SK-N-SH (cell line): ENCODE measurements at regions not wholly inside any gene's neighbourhood (a gene's known extent, or its start where the extent isn't known, plus 50 kb on each side); places are given as distances from the start of the nearest gene placed in this dataset.

Experiments
- CTCF ChIA-PET: fragments of 300-600, 350-600 bp; formaldehyde crosslinking; extraction: SDS; loops from one replicate; lab custom pipeline; 2021; lab: Yijun Ruan, JAX
- POLR2A ChIA-PET: fragments of 350-600 bp; sonication (Branson Sonifier 250); formaldehyde crosslinking; extraction: SDS; loops from one replicate; lab custom pipeline; 2020; ENCODE audit warnings: antibody characterized with exemption, inconsistent platforms; lab: Yijun Ruan, JAX
- DNase-seq: peaks from one replicate; pipeline ENCODE4 v3.0.0; 2012
- H2AFZ ChIP-seq: fragments of 200-600 bp; sonication (generic); 2 replicates; pipeline ENCODE4 v1.8.1; 2016; ENCODE audit warnings: antibody characterized with exemption, mild to moderate bottlenecking, low read depth
- H3F3A ChIP-seq: fragments of 200-600 bp; sonication (generic); replicated peaks from 2 replicates; pipeline ENCODE3; 2016; ENCODE audit warnings: antibody characterized with exemption, mild to moderate bottlenecking; ENCODE audit not compliant: insufficient read depth
- H3K27ac ChIP-seq, 2 experiments: fragments of 200-500 bp in 1 of 2; fragments of 200-600 bp in 1 of 2; sonication (Bioruptor generic) in 1 of 2; sonication (generic), shearing (Covaris generic) in 1 of 2; 2 replicates each; pipeline versions ENCODE4 v1.5.1 to v1.6.1; 2014 to 2016; ENCODE audit warnings: low read depth in 2 of 2, inconsistent platforms in 1 of 2, low read length in 1 of 2, mild to moderate bottlenecking in 1 of 2, mixed read lengths in 1 of 2
- H3K27me3 ChIP-seq: fragments of 200-600 bp; sonication (generic), shearing (Covaris generic); 2 replicates; pipeline ENCODE4 v1.6.1; 2016; ENCODE audit warnings: mixed run types; ENCODE audit not compliant: insufficient read depth
- H3K36me3 ChIP-seq, 2 experiments: fragments of 200-500 bp in 1 of 2; fragments of 200-600 bp in 1 of 2; sonication (Bioruptor generic) in 1 of 2; sonication (generic) in 1 of 2; replicated peaks in 1 of 2; 2 replicates each; pipeline versions ENCODE3 to v1.5.1; 2014 to 2016; ENCODE audit warnings: low read length in 1 of 2, mild to moderate bottlenecking in 1 of 2; ENCODE audit not compliant: insufficient read depth in 2 of 2, control insufficient read depth in 1 of 2
- H3K4me1 ChIP-seq, 2 experiments: fragments of 200-500 bp in 1 of 2; fragments of 200-600 bp in 1 of 2; sonication (Bioruptor generic) in 1 of 2; sonication (generic), shearing (Covaris generic) in 1 of 2; 2 replicates each; pipeline versions ENCODE4 v1.5.1 to v1.6.1; 2014 to 2016; ENCODE audit warnings: low read depth in 1 of 2, low read length in 1 of 2, mixed run types in 1 of 2; ENCODE audit not compliant: insufficient read depth in 2 of 2, control insufficient read depth in 1 of 2
- H3K4me2 ChIP-seq: fragments of 200-600 bp; sonication (generic), shearing (Covaris generic); 2 replicates; pipeline ENCODE4 v1.6.1; 2017; ENCODE audit warnings: mixed run types
- H3K4me3 ChIP-seq, 2 experiments: fragments of 200-500 bp in 1 of 2; fragments of 200-600 bp in 1 of 2; sonication (Bioruptor generic) in 1 of 2; sonication (generic), shearing (Covaris generic) in 1 of 2; 2 replicates each; pipeline versions ENCODE4 v1.5.1 to v1.8.1; 2014 to 2016; ENCODE audit warnings: low read depth in 2 of 2, inconsistent platforms in 1 of 2, low read length in 1 of 2, mild to moderate bottlenecking in 1 of 2, mixed read lengths in 1 of 2, moderate library complexity in 1 of 2
- H3K79me2 ChIP-seq: fragments of 200-600 bp; sonication (generic); 2 replicates; pipeline ENCODE4 v1.8.1; 2017; ENCODE audit warnings: mild to moderate bottlenecking; ENCODE audit not compliant: insufficient read depth
- H3K9ac ChIP-seq: fragments of 200-600 bp; sonication (generic); 2 replicates; pipeline ENCODE4 v1.6.1; 2017; ENCODE audit warnings: mixed run types
- H3K9me2 ChIP-seq: fragments of 200-600 bp; sonication (generic); 2 replicates; pipeline ENCODE4 v1.6.1; 2017; ENCODE audit warnings: mixed run types
- H3K9me3 ChIP-seq: fragments of 200-600 bp; sonication (generic); 2 replicates; pipeline ENCODE4 v1.6.1; 2017; ENCODE audit warnings: mixed run types, mild to moderate bottlenecking, moderate library complexity
- H4K20me1 ChIP-seq: fragments of 200-600 bp; sonication (generic); 2 replicates; pipeline ENCODE4 v1.6.1; 2017; ENCODE audit warnings: mild to moderate bottlenecking, mixed run types; ENCODE audit not compliant: insufficient read depth
- CHD2 ChIP-seq: fragments of 150-350 bp; IDR thresholded peaks from 2 replicates; pipeline ENCODE4 v1.6.1; 2018; ENCODE audit warnings: low read length; ENCODE audit not compliant: partially characterized antibody
- ELF1 ChIP-seq: IDR thresholded peaks from 2 replicates; pipeline ENCODE4 v1.4.0; 2012
- FOXJ3 ChIP-seq: sonication (generic); formaldehyde crosslinking; IDR thresholded peaks from 2 replicates; pipeline ENCODE4 v1.5.1; 2020; ENCODE audit warnings: mild to moderate bottlenecking, missing genetic modification reagents
- IRF3 ChIP-seq: fragments of 150-350 bp; IDR thresholded peaks from 2 replicates; pipeline ENCODE4 v1.6.1; 2016; ENCODE audit warnings: mild to moderate bottlenecking, low read depth, low read length
- MAX ChIP-seq: IDR thresholded peaks from 2 replicates; pipeline ENCODE4 v1.4.0; 2012; ENCODE audit warnings: low read depth
- MXI1 ChIP-seq: IDR thresholded peaks from 2 replicates; pipeline ENCODE4 v1.6.1; 2012; ENCODE audit warnings: mild to moderate bottlenecking, low read depth, low read length, improper control_type of control experiment
- NRF1 ChIP-seq: IDR thresholded peaks from 2 replicates; pipeline ENCODE4 v1.6.1; 2012; ENCODE audit warnings: low read depth, mild to moderate bottlenecking, low read length
- POLR2AphosphoS5 ChIP-seq: IDR thresholded peaks from 2 replicates; pipeline ENCODE4 v1.6.1; 2012; ENCODE audit warnings: low read depth, low read length
- TAF1 ChIP-seq: IDR thresholded peaks from 2 replicates; pipeline ENCODE4 v1.6.1; 2012; ENCODE audit warnings: low read depth, mild to moderate bottlenecking, low read length, moderate library complexity, borderline replicate concordance
- TCF12 ChIP-seq: IDR thresholded peaks from 2 replicates; pipeline ENCODE4 v1.4.0; 2012
- TEAD4 ChIP-seq: IDR thresholded peaks from 2 replicates; pipeline ENCODE4 v1.4.0; 2012; ENCODE audit warnings: mild to moderate bottlenecking, borderline replicate concordance; ENCODE audit not compliant: insufficient read depth
- USF2 ChIP-seq: fragments of 150-350 bp; IDR thresholded peaks from 2 replicates; pipeline ENCODE4 v1.6.1; 2017; ENCODE audit warnings: antibody characterized with exemption, low read length, low read depth, borderline replicate concordance
- ZBTB33 ChIP-seq: IDR thresholded peaks from 2 replicates; pipeline ENCODE4 v1.4.0; 2012; ENCODE audit warnings: low read depth, borderline replicate concordance
- WGBS: methylation state at CpG from one replicate; pipeline ENCODE4 v1.1.6; 2017; ENCODE audit warnings: low lambda C conversion rate; 5-methylcytosine and 5-hydroxymethylcytosine counted together

GRCh38 chr4:129337228-129337620, 241.3 kb downstream of the C4orf33 start:
- CTCF ChIA-PET: interaction anchor here (1.4 kb wide), 1 partner anchor 13 kb away, joined by 3 read pairs; no protein-coding TSS in a partner anchor

More at GRCh38 chr4:129337228-129337620, 241.3 kb downstream of the C4orf33 start:
- POLR2A ChIA-PET: no interaction called here
- no peaks in the 10 kb centered on the region; a peak in 1 of 4 replicates for H3K4me1 ChIP-seq
- no peaks in the 10 kb centered on the region for H3K79me2 ChIP-seq
- no peak overlapping the region for H3K4me3 ChIP-seq
- H3K4me2 ChIP-seq: no peak overlapping the region
- no peak overlapping the region for H3K27ac ChIP-seq
- no peaks in the 10 kb centered on the region for H3K9me2 ChIP-seq
- no peak for DNase-seq
- no peaks in the 10 kb centered on the region for H3K27me3 ChIP-seq
- H3K36me3 ChIP-seq: no peaks in the 10 kb centered on the region
- WGBS: 61% methylated on average over 4 of the region's 4 CpGs
- no peak overlapping the region for H2AFZ ChIP-seq
- H3F3A ChIP-seq: no peaks in the 10 kb centered on the region
- H4K20me1 ChIP-seq: no peaks in the 10 kb centered on the region
- H3K9ac ChIP-seq: no peak overlapping the region
- TF ChIP-seq FOXJ3 (CRISPR knock-in tag): no peak
- TF ChIP-seq TEAD4: no peak
- no peak for TF ChIP-seq POLR2AphosphoS5
- TF ChIP-seq ZBTB33: no peak
- no peak for TF ChIP-seq MXI1
- no peak for TF ChIP-seq TCF12
- no peak for TF ChIP-seq CHD2
- no peak for TF ChIP-seq TAF1
- TF ChIP-seq IRF3: no peak
- no peak for TF ChIP-seq ELF1
- no peak for TF ChIP-seq NRF1
- TF ChIP-seq MAX: no peak
- TF ChIP-seq USF2: no peak
- no peaks in the 10 kb centered on the region for H3K9me3 ChIP-seq
